ENCODE measurements at regions not wholly inside any gene's neighbourhood (a gene's known extent, or its start where the extent isn't known, plus 50 kb on each side); places are given as distances from the start of the nearest gene placed in this dataset.

DNA sequence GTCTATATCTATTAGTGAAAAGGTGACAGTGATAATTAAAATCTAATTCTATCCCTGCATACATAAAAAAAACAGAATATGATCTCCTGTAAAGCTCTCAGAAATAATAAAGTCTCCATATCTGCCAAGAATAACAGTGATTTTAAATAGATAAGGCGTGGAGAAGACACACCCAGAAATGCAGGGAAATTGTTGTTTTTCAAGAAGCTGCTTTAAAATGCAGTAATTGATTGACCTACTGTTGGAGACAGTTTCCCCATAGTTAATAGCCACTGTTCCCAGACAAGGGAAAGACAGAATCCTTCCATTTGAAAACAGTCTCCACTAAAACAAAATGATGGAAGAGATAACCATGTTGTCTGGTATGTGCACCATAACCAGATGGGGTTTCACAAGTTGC lies 571.5 kb upstream of the CDH5 start:
- Histone ChIP-seq H2AFZ (replicated peaks; ENCODE audit: low read length, poor library complexity) (no peak overlapping the region), H3K79me1 (ENCODE audit: low read depth in 1 of 2, low read length in 2 of 2) (no peaks in the 10 kb centered on the region), H2BK15ac (ENCODE audit: low read depth, low read length) (no peak overlapping the region), H4K8ac (ENCODE audit: low read depth in 2 of 2, low read length in 2 of 2) (no peak overlapping the region), H3K4me2 (ENCODE audit: low read depth, low read length) (no peak overlapping the region), H3K56ac (ENCODE audit: extremely low read depth, insufficient read depth, low read length) (no peak overlapping the region), H2BK5ac (ENCODE audit: low read depth, low read length, poor library complexity, severe bottlenecking) (no peak overlapping the region), H3K18ac (ENCODE audit: low read depth, low read length) (no peak overlapping the region), H3K36me3 (ENCODE audit: control insufficient read depth, insufficient read depth, low read length) (no peaks in the 10 kb centered on the region), H3K9me1 (ENCODE audit: insufficient read depth, low read length) (no peaks in the 10 kb centered on the region), H3K4me1 (ENCODE audit: control insufficient read depth, insufficient read depth, low read length) (no peaks in the 10 kb centered on the region; the same call in 1 of the 2 replicates), H4K20me1 (ENCODE audit: insufficient read depth, low read length) (no peaks in the 10 kb centered on the region), H3K27me3 (ENCODE audit: control insufficient read depth, insufficient read depth, low read length) (peaks cover 29% of the 10 kb centered on the region), H4K5ac (ENCODE audit: low read depth, low read length) (no peak overlapping the region), H3K9ac (ENCODE audit: low read depth, low read length) (no peak overlapping the region), H3K14ac (replicated peaks; ENCODE audit: low read depth, low read length) (no peak overlapping the region), H3K23ac (ENCODE audit: low read depth, low read length) (no peak overlapping the region), H2BK120ac (ENCODE audit: low read depth, low read length) (no peak overlapping the region), H3K4me3 (ENCODE audit: insufficient read depth, low read depth, low read length) (no peak overlapping the region), H3K27ac (ENCODE audit: insufficient read depth, low read length) (no peak overlapping the region), H2AK5ac (ENCODE audit: low read depth, low read length) (no peak overlapping the region), H4K91ac (ENCODE audit: insufficient read depth, low read depth, low read length) (no peak overlapping the region), H2AK9ac (replicated peaks; ENCODE audit: low read depth, low read length, poor library complexity) (no peak overlapping the region), H3K4ac (ENCODE audit: low read depth, low read length) (no peak overlapping the region), H2BK20ac (ENCODE audit: low read depth, low read length) (no peak overlapping the region), H3K9me3 (ENCODE audit: control insufficient read depth, insufficient read depth, low read length) (no peaks in the 10 kb centered on the region)
- dilution Hi-C loops (cut with HindIII; ENCODE audit: low sequenced_read_pairs, unreplicated experiment) = no loop called here
- ChIA-PET POLR2A (ENCODE audit: unreplicated experiment) (no interaction called here), CTCF (no interaction called here)
- ATAC-seq (ENCODE audit: low read depth) (no peak), DNase-seq (no peak)
- in situ Hi-C loops (cut with MboI; ENCODE audit: low sequenced_read_pairs) = no loop called here
- no TSS peak for BruUV-seq (replicated peaks)
- intact Hi-C loops (cut with micrococcal nuclease) = no loop called here
- no peak for TF ChIP-seq RAD21 (IDR thresholded peaks at IDR 0.05; ENCODE audit: low read length)
- TF ChIP-seq, protein P1, sequence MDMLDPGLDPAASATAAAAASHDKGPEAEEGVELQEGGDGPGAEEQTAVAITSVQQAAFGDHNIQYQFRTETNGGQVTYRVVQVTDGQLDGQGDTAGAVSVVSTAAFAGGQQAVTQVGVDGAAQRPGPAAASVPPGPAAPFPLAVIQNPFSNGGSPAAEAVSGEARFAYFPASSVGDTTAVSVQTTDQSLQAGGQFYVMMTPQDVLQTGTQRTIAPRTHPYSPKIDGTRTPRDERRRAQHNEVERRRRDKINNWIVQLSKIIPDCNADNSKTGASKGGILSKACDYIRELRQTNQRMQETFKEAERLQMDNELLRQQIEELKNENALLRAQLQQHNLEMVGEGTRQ (IDR thresholded peaks at IDR 0.05; ENCODE audit: low read depth, low read length) = no peak
- no peak for TF ChIP-seq MAZ (IDR thresholded peaks at IDR 0.05; ENCODE audit: borderline replicate concordance, low read depth, low read length)
- TF ChIP-seq POLR2A (IDR thresholded peaks at IDR 0.05; ENCODE audit: low read depth, low read length) = no peak
- TF ChIP-seq BHLHE40 (IDR thresholded peaks at IDR 0.05; ENCODE audit: low read depth, low read length) = no peak
- TF ChIP-seq MXI1 (IDR thresholded peaks at IDR 0.05; ENCODE audit: borderline replicate concordance, low read depth, low read length) = no peak
- TF ChIP-seq CHD1 (IDR thresholded peaks at IDR 0.05; ENCODE audit: low read depth, low read length) = no peak
- no peak for TF ChIP-seq RCOR1 (IDR thresholded peaks at IDR 0.05; ENCODE audit: insufficient replicate concordance, low read length)
- TF ChIP-seq, protein P2, sequence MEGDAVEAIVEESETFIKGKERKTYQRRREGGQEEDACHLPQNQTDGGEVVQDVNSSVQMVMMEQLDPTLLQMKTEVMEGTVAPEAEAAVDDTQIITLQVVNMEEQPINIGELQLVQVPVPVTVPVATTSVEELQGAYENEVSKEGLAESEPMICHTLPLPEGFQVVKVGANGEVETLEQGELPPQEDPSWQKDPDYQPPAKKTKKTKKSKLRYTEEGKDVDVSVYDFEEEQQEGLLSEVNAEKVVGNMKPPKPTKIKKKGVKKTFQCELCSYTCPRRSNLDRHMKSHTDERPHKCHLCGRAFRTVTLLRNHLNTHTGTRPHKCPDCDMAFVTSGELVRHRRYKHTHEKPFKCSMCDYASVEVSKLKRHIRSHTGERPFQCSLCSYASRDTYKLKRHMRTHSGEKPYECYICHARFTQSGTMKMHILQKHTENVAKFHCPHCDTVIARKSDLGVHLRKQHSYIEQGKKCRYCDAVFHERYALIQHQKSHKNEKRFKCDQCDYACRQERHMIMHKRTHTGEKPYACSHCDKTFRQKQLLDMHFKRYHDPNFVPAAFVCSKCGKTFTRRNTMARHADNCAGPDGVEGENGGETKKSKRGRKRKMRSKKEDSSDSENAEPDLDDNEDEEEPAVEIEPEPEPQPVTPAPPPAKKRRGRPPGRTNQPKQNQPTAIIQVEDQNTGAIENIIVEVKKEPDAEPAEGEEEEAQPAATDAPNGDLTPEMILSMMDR (conservative IDR thresholded peaks at IDR 0.05; ENCODE audit: low read depth, low read length) = no peak
- TF ChIP-seq CEBPB (IDR thresholded peaks at IDR 0.05; ENCODE audit: low read depth, low read length) = no peak
- no peak for TF ChIP-seq MAFK (IDR thresholded peaks at IDR 0.05; ENCODE audit: low read depth, low read length)
- no CpG with 5 or more reads among the region's 1 CpG for WGBS, 2 experiments (ENCODE audit: extremely low coverage in 2 of 2, insufficient read length in 1 of 2)
